ENCODE measurements at regions not wholly inside any gene's neighbourhood (a gene's known extent, or its start where the extent isn't known, plus 50 kb on each side); places are given as distances from the start of the nearest gene placed in this dataset.

DNA sequence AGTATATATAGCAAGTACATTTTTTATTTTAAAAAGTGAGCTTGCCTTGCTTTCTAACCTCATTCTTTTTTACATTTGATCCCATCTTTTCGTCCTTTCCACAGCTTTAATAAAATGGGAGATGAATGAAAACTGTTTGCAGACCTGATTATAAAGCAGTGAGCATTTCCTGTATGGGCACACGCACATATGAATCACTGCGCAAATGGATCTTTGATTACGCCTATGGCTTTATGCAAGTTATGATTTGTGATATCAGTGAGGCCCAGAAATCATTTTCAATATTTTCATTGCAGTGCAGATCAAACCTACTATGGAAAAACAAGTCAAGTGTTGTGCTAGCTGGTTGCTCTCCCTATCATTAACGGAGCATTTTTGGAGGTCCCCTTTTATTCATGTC is 1073.0 kb downstream of the MAT2B start:
- H3K4me3 ChIP-seq (replicated peaks; ENCODE audit: low read depth, low read length): no peak overlapping the region
- DNase-seq (ENCODE audit: extremely low read depth, low read depth): no peak
- TF ChIP-seq, protein P1, sequence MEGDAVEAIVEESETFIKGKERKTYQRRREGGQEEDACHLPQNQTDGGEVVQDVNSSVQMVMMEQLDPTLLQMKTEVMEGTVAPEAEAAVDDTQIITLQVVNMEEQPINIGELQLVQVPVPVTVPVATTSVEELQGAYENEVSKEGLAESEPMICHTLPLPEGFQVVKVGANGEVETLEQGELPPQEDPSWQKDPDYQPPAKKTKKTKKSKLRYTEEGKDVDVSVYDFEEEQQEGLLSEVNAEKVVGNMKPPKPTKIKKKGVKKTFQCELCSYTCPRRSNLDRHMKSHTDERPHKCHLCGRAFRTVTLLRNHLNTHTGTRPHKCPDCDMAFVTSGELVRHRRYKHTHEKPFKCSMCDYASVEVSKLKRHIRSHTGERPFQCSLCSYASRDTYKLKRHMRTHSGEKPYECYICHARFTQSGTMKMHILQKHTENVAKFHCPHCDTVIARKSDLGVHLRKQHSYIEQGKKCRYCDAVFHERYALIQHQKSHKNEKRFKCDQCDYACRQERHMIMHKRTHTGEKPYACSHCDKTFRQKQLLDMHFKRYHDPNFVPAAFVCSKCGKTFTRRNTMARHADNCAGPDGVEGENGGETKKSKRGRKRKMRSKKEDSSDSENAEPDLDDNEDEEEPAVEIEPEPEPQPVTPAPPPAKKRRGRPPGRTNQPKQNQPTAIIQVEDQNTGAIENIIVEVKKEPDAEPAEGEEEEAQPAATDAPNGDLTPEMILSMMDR (IDR thresholded peaks at IDR 0.05; ENCODE audit: low read depth, low read length, missing control alignments): no peak

DNA sequence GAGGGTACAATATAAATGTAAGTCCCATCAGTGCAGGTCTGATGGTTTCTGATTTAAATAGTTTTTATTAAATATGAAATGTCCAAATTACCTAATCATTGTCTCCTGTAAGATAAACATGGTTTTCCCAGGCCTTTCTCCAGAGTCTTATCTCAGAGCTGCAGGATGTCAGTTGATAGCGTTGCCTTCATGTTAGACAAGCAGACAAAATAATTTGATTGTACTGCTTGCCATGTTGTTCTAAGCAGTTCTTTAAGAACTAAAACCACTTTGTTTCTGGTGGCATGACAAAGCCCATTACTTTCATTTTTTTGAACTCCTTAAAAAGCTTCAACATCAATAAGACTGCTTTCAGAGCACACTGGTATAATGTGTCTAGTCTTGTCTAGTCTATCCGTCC is 1073.5 kb downstream of the MAT2B start:
- TF ChIP-seq, protein P1 (IDR thresholded peaks at IDR 0.05; ENCODE audit: low read depth, low read length, missing control alignments): no peak
- no peak overlapping the region for H3K4me3 ChIP-seq (replicated peaks; ENCODE audit: low read depth, low read length)
- DNase-seq (ENCODE audit: extremely low read depth, low read depth): no peak

DNA sequence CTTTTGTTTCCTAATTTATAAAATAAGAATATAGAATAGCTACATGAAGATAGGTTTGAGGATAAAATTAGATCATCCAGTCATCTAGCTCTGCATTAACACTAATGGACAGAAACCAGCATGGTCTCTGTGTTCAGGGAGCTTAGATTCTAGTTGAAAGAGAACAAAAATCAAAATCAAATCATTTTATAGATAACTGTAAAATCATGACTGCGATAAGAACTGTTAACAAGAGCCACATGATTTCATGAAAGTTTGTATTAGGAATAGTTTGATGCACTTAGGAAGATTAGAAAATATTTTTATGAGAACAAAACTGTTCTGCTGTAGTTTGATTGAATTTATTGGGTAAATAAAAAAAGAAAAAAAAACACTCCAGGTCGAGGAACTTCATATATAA is 1074.7 kb downstream of the MAT2B start:
- DNase-seq (ENCODE audit: extremely low read depth, low read depth): no peak
- H3K4me3 ChIP-seq (replicated peaks; ENCODE audit: low read depth, low read length): no peak overlapping the region
- TF ChIP-seq, protein P1 (IDR thresholded peaks at IDR 0.05; ENCODE audit: low read depth, low read length, missing control alignments): no peak

DNA sequence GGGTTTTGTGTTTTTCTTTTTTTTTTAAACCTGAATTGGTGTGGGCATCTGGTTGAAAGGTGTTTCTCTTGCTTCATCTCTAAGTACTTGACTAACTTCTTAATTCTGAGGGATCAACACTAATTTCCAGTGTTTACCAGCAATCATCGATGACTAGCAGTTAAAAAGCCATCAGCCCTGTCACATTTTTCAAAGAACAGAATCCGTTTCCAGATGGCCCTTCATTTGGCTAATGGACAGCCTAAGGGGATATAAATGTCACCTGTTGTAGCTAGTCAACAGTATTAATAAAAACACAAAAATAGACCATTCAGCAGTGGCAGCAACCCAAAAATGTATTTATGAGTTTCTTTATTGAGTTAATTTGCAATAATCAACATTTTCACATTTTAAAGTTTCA is 1076.5 kb downstream of the MAT2B start:
- no peak overlapping the region for H3K4me3 ChIP-seq (replicated peaks; ENCODE audit: low read depth, low read length)
- TF ChIP-seq, protein P1 (IDR thresholded peaks at IDR 0.05; ENCODE audit: low read depth, low read length, missing control alignments): no peak
- no peak for DNase-seq (ENCODE audit: extremely low read depth, low read depth)

DNA sequence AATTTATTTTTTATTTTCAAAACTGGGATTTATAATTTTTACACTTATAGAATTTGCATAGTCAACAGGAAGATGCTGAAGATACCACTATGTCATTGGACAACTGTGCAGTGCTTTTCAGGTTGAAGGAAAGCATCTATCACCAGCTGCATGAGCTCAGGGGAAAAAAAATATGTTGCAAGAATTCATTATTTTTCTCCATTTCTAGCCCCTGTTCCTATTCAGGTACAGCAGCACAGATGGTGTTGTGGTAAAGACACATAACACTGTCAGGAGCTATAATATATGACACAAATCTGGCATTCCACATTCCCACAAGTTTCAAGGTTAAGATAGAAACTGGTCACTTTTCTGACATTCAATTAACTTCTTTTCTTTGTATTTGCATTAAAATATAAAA is 1088.6 kb downstream of the MAT2B start:
- H3K4me3 ChIP-seq (replicated peaks; ENCODE audit: low read depth, low read length): no peak overlapping the region
- TF ChIP-seq, protein P1 (IDR thresholded peaks at IDR 0.05; ENCODE audit: low read depth, low read length, missing control alignments): no peak
- DNase-seq (ENCODE audit: extremely low read depth, low read depth): no peak

DNA sequence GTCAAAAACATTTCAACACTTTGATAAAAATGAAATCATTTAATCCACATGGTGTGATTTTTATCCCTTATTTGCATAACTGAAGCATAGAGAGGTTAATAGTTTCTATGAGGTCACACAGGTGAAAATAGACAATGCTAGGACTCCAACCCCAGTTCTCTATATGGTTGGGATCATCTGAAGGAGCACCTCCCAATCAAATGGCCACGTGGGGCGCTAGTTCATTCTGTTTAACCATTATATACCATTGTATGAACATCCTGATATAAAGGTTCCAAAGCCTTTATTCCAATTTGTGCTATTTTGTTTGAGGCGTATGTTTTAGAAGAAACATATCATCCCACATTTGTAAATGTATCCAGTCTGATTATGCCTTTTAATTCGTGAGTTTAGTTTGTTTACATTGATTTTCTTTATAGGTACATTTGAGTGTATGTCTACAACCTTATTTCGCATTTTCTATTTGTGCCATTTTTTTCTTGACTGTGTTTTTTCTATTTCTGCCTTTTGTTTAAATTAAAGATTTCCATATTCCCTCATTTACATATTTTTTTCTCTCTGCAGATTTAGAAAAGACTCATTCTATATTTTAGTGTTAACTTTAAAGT is 1092.0 kb downstream of the MAT2B start:
- TF ChIP-seq, protein P1 (IDR thresholded peaks at IDR 0.05; ENCODE audit: low read depth, low read length, missing control alignments): no peak
- no peak for DNase-seq (ENCODE audit: extremely low read depth, low read depth)
- H3K4me3 ChIP-seq (replicated peaks; ENCODE audit: low read depth, low read length): no peak overlapping the region

DNA sequence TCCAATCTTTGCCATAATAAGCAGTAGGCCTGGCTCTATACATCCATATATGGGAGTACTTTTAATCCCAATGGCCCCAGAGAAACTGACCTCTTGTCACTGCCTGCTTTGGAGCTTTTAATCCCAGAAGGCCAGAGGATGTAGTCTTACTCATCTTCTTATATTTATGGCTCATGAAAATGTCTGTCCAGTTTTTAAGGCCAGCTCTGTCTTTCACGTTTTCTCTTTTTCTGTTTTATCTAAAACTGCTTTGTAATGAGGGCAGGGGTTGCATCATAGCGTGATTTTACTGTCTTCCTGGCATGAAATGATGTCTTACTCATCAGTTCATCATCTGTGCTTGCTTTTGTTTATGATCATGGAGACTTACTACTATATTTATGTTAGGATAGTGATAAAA is 1094.9 kb downstream of the MAT2B start:
- TF ChIP-seq, protein P1 (IDR thresholded peaks at IDR 0.05; ENCODE audit: low read depth, low read length, missing control alignments): no peak
- no peak for DNase-seq (ENCODE audit: extremely low read depth, low read depth)
- H3K4me3 ChIP-seq (replicated peaks; ENCODE audit: low read depth, low read length): no peak overlapping the region
